Mucosa of descending colon (tissue), 3 donors: ENCODE measurements at regions not wholly inside any gene's neighbourhood (a gene's known extent, or its start where the extent isn't known, plus 50 kb on each side); places are given as distances from the start of the nearest gene placed in this dataset.

Source experiments
- ATAC-seq: fragments of 200-7000 bp; cut with Tn5 transposase; one replicate; pipeline ENCODE4 v1.9.1; 2020; ENCODE audit warnings: mild to moderate bottlenecking, moderate library complexity
- DNase-seq, 3 donors: peaks; one replicate each; pipeline ENCODE4 v3.0.0-alpha.2; 2020
- H3K36me3 ChIP-seq: fragments of 200-600 bp; one replicate; pipeline ENCODE4 v1.8.0; 2021; ENCODE audit warnings: low read depth, mild to moderate bottlenecking
- H3K4me1 ChIP-seq: fragments of 200-600 bp; one replicate; pipeline ENCODE4 v1.8.0; 2021; ENCODE audit warnings: low read depth, mild to moderate bottlenecking
- H3K4me3 ChIP-seq: fragments of 200-600 bp; one replicate; pipeline ENCODE4 v1.8.0; 2021; ENCODE audit warnings: mild to moderate bottlenecking
- H3K9me3 ChIP-seq: fragments of 200-600 bp; one replicate; pipeline ENCODE4 v1.8.0; 2021; ENCODE audit warnings: mild to moderate bottlenecking
- CTCF ChIP-seq: fragments of 200-600 bp; IDR thresholded peaks from one replicate; pipeline ENCODE4 v1.8.0; 2022; ENCODE audit warnings: antibody characterized with exemption, mild to moderate bottlenecking
- intact Hi-C, 2 donors: fragments of 100-400 bp; cut with DNase I in 1 of 2; cut with micrococcal nuclease in 1 of 2; formaldehyde crosslinking; loops; one replicate each; pipeline versions ENCODE4 v1.11.0 to v1.11.1; 2022; cut with DNase I, micrococcal nuclease
- donor health status: DM: no; HTN: no; CAD: no; lungs with moderate emphysema.
- donor health status: DM: no; HTN: no; CAD: no.
- donor health status: DM: no; HTN: yes; CAD: no.

- intact Hi-C loops: no loop called here
- TF ChIP-seq CTCF: no peak
- no peaks in the 10 kb centered on the region for H3K4me1 ChIP-seq
- H3K4me3 ChIP-seq: no peak overlapping the region
- H3K36me3 ChIP-seq: no peaks in the 10 kb centered on the region
- DNase-seq (no peak), ATAC-seq (no peak)
- H3K9me3 ChIP-seq: no peaks in the 10 kb centered on the region
Measured at GRCh38 chr6:40152196-40152595, 217.9 kb upstream of the MOCS1 start.

- no peaks in the 10 kb centered on the region for H3K4me1 ChIP-seq
- no peaks in the 10 kb centered on the region for H3K36me3 ChIP-seq
- TF ChIP-seq CTCF: no peak
- intact Hi-C loops: no loop called here
- H3K9me3 ChIP-seq: no peaks in the 10 kb centered on the region
- H3K4me3 ChIP-seq: no peak overlapping the region
- DNase-seq (no peak), ATAC-seq (peak; percentile 21)
Measured at GRCh38 chr6:40148882-40149573, 214.8 kb upstream of the MOCS1 start.

- Histone ChIP-seq H3K36me3 (no peaks in the 10 kb centered on the region), H3K4me1 (no peaks in the 10 kb centered on the region), H3K4me3 (no peak overlapping the region), H3K9me3 (no peaks in the 10 kb centered on the region)
- DNase-seq: no peak
- intact Hi-C loops: no loop called here
- no peak for ATAC-seq
- TF ChIP-seq CTCF: no peak
Measured at GRCh38 chr6:40146902-40147301, 212.6 kb upstream of the MOCS1 start.

GRCh38 chr6:40139447-40139846 lies 205.2 kb upstream of the MOCS1 start:
- Histone ChIP-seq H3K36me3 (no peaks in the 10 kb centered on the region), H3K9me3 (no peaks in the 10 kb centered on the region), H3K4me3 (no peak overlapping the region), H3K4me1 (no peaks in the 10 kb centered on the region)
- DNase-seq (no peak), ATAC-seq (no peak)
- intact Hi-C loops: no loop called here
- no peak for TF ChIP-seq CTCF

- Histone ChIP-seq H3K9me3 (no peaks in the 10 kb centered on the region), H3K4me3 (no peak overlapping the region), H3K4me1 (no peaks in the 10 kb centered on the region), H3K36me3 (no peaks in the 10 kb centered on the region)
- ATAC-seq (peak; percentile 88), DNase-seq (peak in 2 of 3 donors; percentile 32 to 80)
- no peak for TF ChIP-seq CTCF
- intact Hi-C loops: no loop called here
Measured at GRCh38 chr6:40138273-40138720, 204.0 kb upstream of the MOCS1 start.
